Esophagus squamous epithelium (tissue), 4 donors: ENCODE measurements at regions not wholly inside any gene's neighbourhood (a gene's known extent, or its start where the extent isn't known, plus 50 kb on each side); places are given as distances from the start of the nearest gene placed in this dataset.

Experiments
- CTCF ChIP-seq, 6 experiments: fragments of 450-650 bp in 4 of 6; fragments of 200-600 bp in 2 of 6; sonication (generic) in 2 of 6; IDR thresholded peaks; one replicate each; pipeline ENCODE4 v1.5.1; 2016 to 2019; ENCODE audit warnings: antibody characterized with exemption in 6 of 6, mild to moderate bottlenecking in 4 of 6, moderate library complexity in 4 of 6
- POLR2A ChIP-seq, 4 donors: fragments of 450-650 bp; IDR thresholded peaks; one replicate each; pipeline ENCODE4 v1.6.1; 2017; ENCODE audit warnings: antibody characterized with exemption in 4 of 4, mild to moderate bottlenecking in 4 of 4, moderate library complexity in 3 of 4

GRCh38 chr7:125126376-125126775, 196.8 kb upstream of the POT1 start:
- TF ChIP-seq POLR2A (IDR thresholded peaks at IDR 0.05) (no peak), CTCF (IDR thresholded peaks at IDR 0.05) (no peak)
